Upper lobe of left lung (tissue), 6 donors: ENCODE measurements at regions not wholly inside any gene's neighbourhood (a gene's known extent, or its start where the extent isn't known, plus 50 kb on each side); places are given as distances from the start of the nearest gene placed in this dataset.

Experiments
- ATAC-seq, 2 donors: fragments of 200-7000 bp; cut with Tn5 transposase; one replicate each; pipeline ENCODE4 v1.9.1; 2022; ENCODE audit warnings: mild to moderate bottlenecking in 2 of 2, moderate library complexity in 2 of 2; ENCODE audit not compliant: low FRiP score in 2 of 2
- DNase-seq, 2 donors: peaks; one replicate each; pipeline ENCODE4 v3.0.0-alpha.2; 2019 to 2020
- H3K27ac ChIP-seq, 4 donors: fragments of 200-600 bp; sonication (generic); one replicate each; pipeline ENCODE4 v1.5.1; 2016 to 2019
- H3K27me3 ChIP-seq, 4 donors: fragments of 200-600 bp; sonication (generic); one replicate each; pipeline ENCODE4 v1.5.1; 2017 to 2019
- H3K36me3 ChIP-seq, 4 donors: fragments of 200-600 bp; sonication (generic); one replicate each; pipeline ENCODE4 v1.5.1; 2016 to 2019
- H3K4me1 ChIP-seq, 4 donors: fragments of 200-600 bp; sonication (generic); one replicate each; pipeline ENCODE4 v1.5.1; 2018 to 2019
- H3K4me3 ChIP-seq, 4 donors: fragments of 200-600 bp; sonication (generic); one replicate each; pipeline ENCODE4 v1.5.1; 2017 to 2019; ENCODE audit warnings: mild to moderate bottlenecking in 2 of 4, moderate library complexity in 1 of 4
- H3K9me3 ChIP-seq, 4 donors: fragments of 200-600 bp; sonication (generic); one replicate each; pipeline ENCODE4 v1.5.1; 2018 to 2019
- EP300 ChIP-seq, 4 donors: sonication (generic); formaldehyde crosslinking; IDR thresholded peaks; one replicate each; pipeline ENCODE4 v1.5.1; 2017; ENCODE audit warnings: antibody characterized with exemption in 4 of 4, control low read depth in 2 of 4
- POLR2A ChIP-seq, 4 donors: fragments of 450-650 bp; IDR thresholded peaks; one replicate each; pipeline ENCODE4 v1.5.1; 2016 to 2017; ENCODE audit warnings: antibody characterized with exemption in 4 of 4, mild to moderate bottlenecking in 2 of 4
- POLR2AphosphoS5 ChIP-seq, 2 donors: sonication (generic); formaldehyde crosslinking; IDR thresholded peaks; one replicate each; pipeline ENCODE4 v1.5.1; 2017; ENCODE audit warnings: antibody characterized with exemption in 2 of 2
- WGBS, 2 donors: methylation state at CpG; one replicate each; pipeline ENCODE4 v1.1.5; 2017 to 2018; 5-methylcytosine and 5-hydroxymethylcytosine counted together
- TF ChIP-seq, protein P1 (sequence below), 6 experiments: fragments of 450-650 bp in 4 of 6; fragments of 200-600 bp in 2 of 6; sonication (generic) in 2 of 6; IDR thresholded peaks; one replicate each; pipeline ENCODE4 v1.5.1; 2016 to 2019; ENCODE audit warnings: antibody characterized with exemption in 6 of 6
- donor health status: DM: no; HTN: no; CAD: no; lungs with moderate emphysema.
- donor health status: DM: no; HTN: yes; CAD: no; lungs with severe emphysema.

DNA sequence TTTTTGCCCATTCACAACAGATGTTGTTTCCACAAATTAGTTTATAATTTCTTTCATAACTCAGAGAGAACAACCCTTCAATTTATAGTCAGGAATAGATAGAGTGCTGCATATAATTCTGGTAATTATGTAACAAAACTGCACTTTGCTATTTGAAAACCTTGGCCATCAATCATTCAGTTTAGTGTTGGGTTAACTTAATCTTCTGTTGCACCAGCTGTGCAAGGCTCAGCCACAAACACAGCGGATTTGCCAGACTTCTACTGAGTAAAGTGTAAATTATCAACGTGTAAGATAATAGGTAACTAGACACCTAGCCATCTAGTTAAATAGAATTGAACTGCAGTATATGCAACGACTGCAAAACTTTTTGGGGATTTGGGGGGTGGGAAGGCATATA, 1064.3 kb upstream of the EPHA6 start:
- Histone ChIP-seq H3K27me3 (no peaks in the 10 kb centered on the region), H3K9me3 (no peaks in the 10 kb centered on the region), H3K4me1 (no peaks in the 10 kb centered on the region), H3K27ac (no peak overlapping the region), H3K36me3 (no peaks in the 10 kb centered on the region), H3K4me3 (no peak overlapping the region)
- DNase-seq (no peak), ATAC-seq (no peak)
- WGBS, 2 donors, result 39 to 50% methylated on average over 3 of the region's 3 CpGs
- no peak for TF ChIP-seq EP300 (IDR thresholded peaks at IDR 0.05)
- no peak for TF ChIP-seq POLR2A (IDR thresholded peaks at IDR 0.05)
- no peak for TF ChIP-seq POLR2AphosphoS5 (IDR thresholded peaks at IDR 0.05)
- TF ChIP-seq, protein P1, sequence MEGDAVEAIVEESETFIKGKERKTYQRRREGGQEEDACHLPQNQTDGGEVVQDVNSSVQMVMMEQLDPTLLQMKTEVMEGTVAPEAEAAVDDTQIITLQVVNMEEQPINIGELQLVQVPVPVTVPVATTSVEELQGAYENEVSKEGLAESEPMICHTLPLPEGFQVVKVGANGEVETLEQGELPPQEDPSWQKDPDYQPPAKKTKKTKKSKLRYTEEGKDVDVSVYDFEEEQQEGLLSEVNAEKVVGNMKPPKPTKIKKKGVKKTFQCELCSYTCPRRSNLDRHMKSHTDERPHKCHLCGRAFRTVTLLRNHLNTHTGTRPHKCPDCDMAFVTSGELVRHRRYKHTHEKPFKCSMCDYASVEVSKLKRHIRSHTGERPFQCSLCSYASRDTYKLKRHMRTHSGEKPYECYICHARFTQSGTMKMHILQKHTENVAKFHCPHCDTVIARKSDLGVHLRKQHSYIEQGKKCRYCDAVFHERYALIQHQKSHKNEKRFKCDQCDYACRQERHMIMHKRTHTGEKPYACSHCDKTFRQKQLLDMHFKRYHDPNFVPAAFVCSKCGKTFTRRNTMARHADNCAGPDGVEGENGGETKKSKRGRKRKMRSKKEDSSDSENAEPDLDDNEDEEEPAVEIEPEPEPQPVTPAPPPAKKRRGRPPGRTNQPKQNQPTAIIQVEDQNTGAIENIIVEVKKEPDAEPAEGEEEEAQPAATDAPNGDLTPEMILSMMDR (IDR thresholded peaks at IDR 0.05), result no peak

GRCh38 chr3:95751509-95751908, 1062.9 kb upstream of the EPHA6 start:
- H3K27me3 ChIP-seq, result no peaks in the 10 kb centered on the region
- no peaks in the 10 kb centered on the region for H3K9me3 ChIP-seq
- no peak overlapping the region for H3K4me3 ChIP-seq
- H3K36me3 ChIP-seq, result no peaks in the 10 kb centered on the region
- no peaks in the 10 kb centered on the region for H3K4me1 ChIP-seq
- WGBS, 2 donors, result 59 to 63% methylated on average over 3 of the region's 3 CpGs
- no peak overlapping the region for H3K27ac ChIP-seq
- TF ChIP-seq POLR2A (IDR thresholded peaks at IDR 0.05) (no peak), EP300 (IDR thresholded peaks at IDR 0.05) (no peak), POLR2AphosphoS5 (IDR thresholded peaks at IDR 0.05) (no peak)
- TF ChIP-seq, protein P1 (IDR thresholded peaks at IDR 0.05), result no peak
- DNase-seq (no peak), ATAC-seq (no peak)

DNA sequence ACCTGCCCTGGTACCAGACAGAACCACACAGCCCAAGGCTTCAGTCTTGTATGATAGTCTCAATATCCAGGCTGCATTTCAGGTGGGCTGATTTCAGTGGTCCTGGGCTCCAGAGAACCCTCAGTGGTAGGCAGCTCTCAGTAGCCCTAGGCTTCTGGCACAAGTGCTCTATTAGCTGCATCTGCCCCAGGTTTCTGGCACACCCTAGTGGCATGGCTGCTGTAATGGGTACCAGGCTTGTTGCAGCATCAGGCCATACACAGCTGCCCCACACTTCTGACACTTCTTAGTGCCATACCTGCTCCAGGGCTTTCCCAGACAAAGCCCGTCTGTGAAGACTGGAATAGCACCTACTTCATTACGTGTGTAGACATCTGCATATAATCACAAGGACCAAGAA, 1062.2 kb upstream of the EPHA6 start:
- no peak for DNase-seq
- Histone ChIP-seq H3K4me3 (no peak overlapping the region), H3K27me3 (no peaks in the 10 kb centered on the region), H3K36me3 (no peaks in the 10 kb centered on the region), H3K27ac (no peak overlapping the region), H3K9me3 (no peaks in the 10 kb centered on the region), H3K4me1 (no peaks in the 10 kb centered on the region)
- ATAC-seq, result no peak
- 83 to 87% methylated on average over 2 of the region's 2 CpGs for WGBS, 2 donors
- TF ChIP-seq POLR2A (IDR thresholded peaks at IDR 0.05) (no peak), POLR2AphosphoS5 (IDR thresholded peaks at IDR 0.05) (no peak), EP300 (IDR thresholded peaks at IDR 0.05) (no peak)
- TF ChIP-seq, protein P1 (IDR thresholded peaks at IDR 0.05), result no peak

DNA sequence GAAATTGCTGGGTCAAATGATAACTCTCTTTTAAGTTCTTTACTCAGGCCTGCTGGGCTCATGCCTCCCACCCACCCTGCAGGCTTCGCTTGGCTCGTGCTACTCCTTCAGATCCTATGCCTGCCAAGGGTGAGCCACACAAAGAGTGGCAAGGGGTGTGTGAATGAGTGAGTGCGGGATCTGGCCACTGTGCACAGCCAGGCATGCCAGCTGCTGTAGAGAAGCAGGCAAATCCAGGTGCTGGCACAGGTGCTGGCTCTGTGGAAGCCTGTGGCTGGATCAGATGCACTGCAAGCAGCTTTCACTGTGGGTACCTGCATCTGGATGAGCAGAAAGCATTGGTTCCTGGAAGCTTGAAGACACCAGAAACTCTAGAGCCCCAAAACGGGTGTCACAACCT, 1055.7 kb upstream of the EPHA6 start:
- ATAC-seq, result no peak
- DNase-seq, result peak in 1 of 2 donors; percentile 7
- H3K27ac ChIP-seq, result no peak overlapping the region
- no peaks in the 10 kb centered on the region for H3K27me3 ChIP-seq
- TF ChIP-seq POLR2A (IDR thresholded peaks at IDR 0.05), result no peak
- no peak for TF ChIP-seq POLR2AphosphoS5 (IDR thresholded peaks at IDR 0.05)
- TF ChIP-seq, protein P1 (IDR thresholded peaks at IDR 0.05), result no peak
- TF ChIP-seq EP300 (IDR thresholded peaks at IDR 0.05), result no peak
- no peaks in the 10 kb centered on the region for H3K36me3 ChIP-seq
- 70 to 92% methylated on average over 4 of the region's 4 CpGs for WGBS, 2 donors
- no peak overlapping the region for H3K4me3 ChIP-seq
- no peaks in the 10 kb centered on the region for H3K9me3 ChIP-seq
- no peaks in the 10 kb centered on the region for H3K4me1 ChIP-seq

DNA sequence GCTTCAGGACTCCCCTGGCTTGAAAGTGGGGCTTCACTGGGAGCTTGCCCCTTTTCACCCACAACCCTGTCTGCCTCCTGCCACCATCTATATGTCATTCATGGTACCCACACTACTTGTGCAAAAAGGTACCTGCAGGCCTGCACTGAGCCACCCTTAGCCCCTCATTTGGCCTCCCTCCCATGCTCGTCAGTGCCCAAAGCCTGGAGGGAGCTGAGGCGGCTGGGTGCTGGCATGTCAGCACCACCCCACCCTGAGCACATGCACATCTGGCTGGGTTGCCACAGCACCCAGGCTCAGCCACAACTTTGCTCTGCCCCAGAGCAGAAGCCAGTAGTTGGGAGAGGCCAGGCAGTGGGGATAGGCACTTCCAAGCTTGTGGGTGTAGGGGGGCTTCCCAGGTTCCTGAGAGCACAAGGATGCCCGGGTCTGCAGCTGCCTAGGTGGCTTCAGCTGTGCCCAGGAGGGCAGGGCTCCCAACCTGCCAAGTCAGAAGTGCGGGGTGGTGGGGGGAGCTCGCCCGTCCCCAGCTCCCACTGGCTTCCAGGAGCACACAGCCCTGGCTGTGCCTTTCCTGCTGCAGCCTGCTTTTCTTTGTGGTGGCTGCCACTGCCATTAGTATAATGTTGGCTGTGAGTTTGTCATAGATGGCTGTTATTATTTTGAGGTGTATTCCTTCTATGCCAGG, 1054.6 kb upstream of the EPHA6 start:
- Histone ChIP-seq H3K4me1 (no peaks in the 10 kb centered on the region), H3K36me3 (no peaks in the 10 kb centered on the region), H3K27me3 (no peaks in the 10 kb centered on the region), H3K27ac (no peak overlapping the region), H3K4me3 (no peak overlapping the region), H3K9me3 (no peaks in the 10 kb centered on the region)
- 84 to 87% methylated on average over 3 to 6 of the region's 6 CpGs for WGBS, 2 donors
- no peak for TF ChIP-seq POLR2A (IDR thresholded peaks at IDR 0.05)
- no peak for TF ChIP-seq EP300 (IDR thresholded peaks at IDR 0.05)
- TF ChIP-seq, protein P1 (IDR thresholded peaks at IDR 0.05), result no peak
- TF ChIP-seq POLR2AphosphoS5 (IDR thresholded peaks at IDR 0.05), result no peak
- peak; percentile 21 to 57 for ATAC-seq
- peak in 1 of 2 donors; percentile 52 for DNase-seq
